Lung (tissue), 11 donors: ENCODE measurements at regions not wholly inside any gene's neighbourhood (a gene's known extent, or its start where the extent isn't known, plus 50 kb on each side); places are given as distances from the start of the nearest gene placed in this dataset.

Experiments
- ATAC-seq: fragments of 200-7000 bp; cut with Tn5 transposase; one replicate; pipeline ENCODE4 v1.9.1; 2020; ENCODE audit warnings: moderate number of reproducible peaks; ENCODE audit not compliant: insufficient read depth, low FRiP score
- DNase-seq, 3 donors: peaks; one replicate each; pipeline ENCODE4 v3.0.0-alpha.2; 2013 to 2017
- H3K27ac ChIP-seq, 2 donors: one replicate each; pipeline ENCODE4 v1.5.1; 2013; ENCODE audit warnings: mild to moderate bottlenecking in 2 of 2, moderate library complexity in 2 of 2, control low read depth in 1 of 2, inconsistent platforms in 1 of 2, low read depth in 1 of 2, low read length in 1 of 2
- H3K27me3 ChIP-seq, 3 donors: one replicate each; pipeline ENCODE4 v1.5.1; 2013; ENCODE audit warnings: low read length in 2 of 3; ENCODE audit not compliant: control insufficient read depth in 3 of 3, insufficient read depth in 3 of 3
- H3K36me3 ChIP-seq, 4 donors: one replicate each; pipeline ENCODE4 v1.5.1; 2013; ENCODE audit warnings: low read length in 4 of 4, mild to moderate bottlenecking in 1 of 4, moderate library complexity in 1 of 4; ENCODE audit not compliant: control insufficient read depth in 4 of 4, insufficient read depth in 4 of 4
- H3K4me1 ChIP-seq, 5 donors: one replicate each; pipeline ENCODE4 v1.5.1; 2013; ENCODE audit warnings: low read length in 5 of 5, mild to moderate bottlenecking in 2 of 5, moderate library complexity in 1 of 5; ENCODE audit not compliant: control insufficient read depth in 5 of 5, insufficient read depth in 5 of 5
- H3K4me3 ChIP-seq: one replicate; pipeline ENCODE4 v1.5.1; 2013; ENCODE audit warnings: mild to moderate bottlenecking, control low read depth, moderate library complexity
- H3K9ac ChIP-seq, 2 donors: one replicate each; pipeline ENCODE4 v1.5.1; 2013; ENCODE audit warnings: low read length in 2 of 2, control low read depth in 1 of 2; ENCODE audit not compliant: insufficient read depth in 1 of 2
- H3K9me3 ChIP-seq, 4 donors: one replicate each; pipeline ENCODE4 v1.5.1; 2013; ENCODE audit warnings: low read length in 3 of 4, mild to moderate bottlenecking in 1 of 4, moderate library complexity in 1 of 4; ENCODE audit not compliant: control insufficient read depth in 4 of 4, insufficient read depth in 3 of 4
- WGBS, 2 donors: extraction: QIAGEN DNeasy Blood & Tissue Kit; methylation state at CpG; one replicate each; pipeline ENCODE4 v1.1.7; 2013; 5-methylcytosine and 5-hydroxymethylcytosine counted together
- TF ChIP-seq, protein P1 (sequence below): IDR thresholded peaks from 2 replicates; pipeline ENCODE4 v1.5.1; 2012; ENCODE audit warnings: mild to moderate bottlenecking; ENCODE audit errors: control extremely low read depth, extremely low read depth
- donor health status: control.
- donor health status: control.
- donor health status: Bipolar disorder and iron deficiency.
- donor health status: healthy.
- donor health status: DM: yes; HTN: yes; CAD: no.

DNA sequence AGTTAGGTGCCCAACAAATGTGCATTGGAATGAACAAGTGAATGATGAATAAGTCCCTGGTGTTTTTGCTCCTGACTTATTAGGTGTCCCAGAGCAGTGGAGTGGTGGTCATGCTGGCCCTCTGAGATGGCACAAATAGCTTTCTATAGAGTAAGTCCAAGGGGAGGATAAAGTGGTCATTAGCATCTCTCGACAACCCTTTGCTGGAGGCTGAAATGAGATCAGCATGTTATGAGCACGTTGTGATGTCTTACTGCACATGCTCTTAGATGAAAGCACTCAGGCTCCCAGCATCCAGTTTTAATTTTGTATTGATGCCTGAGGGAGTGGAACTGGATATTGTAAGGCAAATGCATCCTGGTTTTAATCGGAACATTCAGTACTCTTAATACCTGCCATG lies 326.2 kb downstream of the RFC3 start:
- no peaks in the 10 kb centered on the region for H3K9me3 ChIP-seq
- ATAC-seq: no peak
- H3K4me1 ChIP-seq: no peaks in the 10 kb centered on the region
- DNase-seq: no peak
- no peak overlapping the region for H3K4me3 ChIP-seq
- H3K36me3 ChIP-seq: no peaks in the 10 kb centered on the region
- TF ChIP-seq, protein P1, sequence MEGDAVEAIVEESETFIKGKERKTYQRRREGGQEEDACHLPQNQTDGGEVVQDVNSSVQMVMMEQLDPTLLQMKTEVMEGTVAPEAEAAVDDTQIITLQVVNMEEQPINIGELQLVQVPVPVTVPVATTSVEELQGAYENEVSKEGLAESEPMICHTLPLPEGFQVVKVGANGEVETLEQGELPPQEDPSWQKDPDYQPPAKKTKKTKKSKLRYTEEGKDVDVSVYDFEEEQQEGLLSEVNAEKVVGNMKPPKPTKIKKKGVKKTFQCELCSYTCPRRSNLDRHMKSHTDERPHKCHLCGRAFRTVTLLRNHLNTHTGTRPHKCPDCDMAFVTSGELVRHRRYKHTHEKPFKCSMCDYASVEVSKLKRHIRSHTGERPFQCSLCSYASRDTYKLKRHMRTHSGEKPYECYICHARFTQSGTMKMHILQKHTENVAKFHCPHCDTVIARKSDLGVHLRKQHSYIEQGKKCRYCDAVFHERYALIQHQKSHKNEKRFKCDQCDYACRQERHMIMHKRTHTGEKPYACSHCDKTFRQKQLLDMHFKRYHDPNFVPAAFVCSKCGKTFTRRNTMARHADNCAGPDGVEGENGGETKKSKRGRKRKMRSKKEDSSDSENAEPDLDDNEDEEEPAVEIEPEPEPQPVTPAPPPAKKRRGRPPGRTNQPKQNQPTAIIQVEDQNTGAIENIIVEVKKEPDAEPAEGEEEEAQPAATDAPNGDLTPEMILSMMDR: no peak
- WGBS, 2 donors: 84 to 87% methylated on average over 3 of the region's 3 CpGs
- no peak overlapping the region for H3K9ac ChIP-seq
- H3K27me3 ChIP-seq: no peaks in the 10 kb centered on the region
- no peak overlapping the region for H3K27ac ChIP-seq

DNA sequence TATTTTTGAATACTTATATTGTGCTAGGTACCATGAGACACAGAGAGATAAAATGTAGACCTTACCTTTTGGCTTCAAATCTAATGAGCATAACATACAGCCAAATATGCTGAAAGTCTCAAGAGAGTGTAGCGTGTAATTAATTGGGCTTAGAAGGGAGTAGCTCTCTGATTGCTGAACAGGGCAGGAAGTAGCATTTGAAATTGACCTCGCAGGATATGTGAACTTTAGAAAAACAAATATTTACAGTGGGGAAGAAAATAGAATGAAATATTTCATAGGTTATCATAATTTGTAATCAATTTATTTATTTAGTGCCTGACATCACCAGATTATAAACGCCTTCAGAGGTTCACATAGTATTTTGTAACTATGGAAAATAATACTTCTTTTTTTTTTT lies 327.1 kb downstream of the RFC3 start:
- Histone ChIP-seq H3K4me3 (no peak overlapping the region), H3K27me3 (no peaks in the 10 kb centered on the region), H3K9ac (no peak overlapping the region), H3K4me1 (no peaks in the 10 kb centered on the region), H3K27ac (no peak overlapping the region), H3K9me3 (no peaks in the 10 kb centered on the region), H3K36me3 (no peaks in the 10 kb centered on the region)
- DNase-seq (no peak), ATAC-seq (no peak)
- TF ChIP-seq, protein P1: no peak
- 50 to 61% methylated on average over 3 of the region's 3 CpGs for WGBS, 2 donors

DNA sequence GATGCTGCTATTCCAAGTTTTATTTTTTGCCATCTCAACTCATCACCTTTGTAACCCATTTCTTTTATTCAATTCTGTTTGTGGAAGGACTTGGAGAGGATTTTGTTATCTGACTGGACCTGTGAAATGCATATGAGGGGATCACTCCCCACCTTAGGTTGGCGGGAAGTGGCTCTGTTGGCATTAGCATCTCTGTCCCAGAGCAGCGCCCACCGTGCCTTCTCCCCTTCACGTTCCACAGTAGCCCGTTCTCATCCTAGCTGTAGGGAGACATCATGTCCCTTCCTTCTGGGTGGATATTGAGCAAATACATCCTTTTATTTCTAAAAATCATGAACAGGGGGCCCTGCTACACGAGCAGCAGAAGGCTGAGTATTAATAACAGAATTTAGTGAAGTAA lies 330.4 kb downstream of the RFC3 start:
- WGBS, 2 donors: 92% methylated on average over 6 of the region's 6 CpGs
- Histone ChIP-seq H3K27me3 (no peaks in the 10 kb centered on the region), H3K36me3 (no peaks in the 10 kb centered on the region), H3K27ac (no peak overlapping the region), H3K9ac (no peak overlapping the region), H3K9me3 (no peaks in the 10 kb centered on the region), H3K4me3 (no peak overlapping the region), H3K4me1 (peaks cover 0 to 2% (median 0%) of the 10 kb centered on the region in 5 donors)
- no peak for ATAC-seq
- TF ChIP-seq, protein P1: no peak
- DNase-seq: no peak

DNA sequence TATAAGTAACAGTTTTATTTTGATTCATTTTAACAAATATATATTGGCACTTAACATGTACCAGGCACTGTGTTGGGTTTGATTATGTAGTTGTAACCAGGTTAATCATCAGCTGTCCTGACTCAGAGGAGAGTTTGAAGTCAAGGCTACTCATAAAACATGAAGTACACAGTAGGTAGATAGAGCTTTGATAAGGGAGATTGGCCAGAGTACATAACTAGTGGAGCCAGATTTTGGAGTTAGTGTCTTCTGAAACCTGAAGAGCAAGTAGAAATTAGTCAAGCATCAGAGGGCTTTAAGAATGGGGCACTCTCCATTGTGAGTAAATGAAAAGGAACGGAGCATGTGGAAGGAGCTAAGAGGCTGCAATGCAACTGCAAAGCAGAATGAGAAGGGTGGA lies 333.9 kb downstream of the RFC3 start:
- H3K36me3 ChIP-seq: no peaks in the 10 kb centered on the region
- H3K27ac ChIP-seq: no peak overlapping the region
- no peak overlapping the region for H3K9ac ChIP-seq
- H3K4me1 ChIP-seq: peaks cover 0 to 7% (median 0%) of the 10 kb centered on the region in 5 donors
- 88 to 100% methylated on average over 1 of the region's 1 CpG for WGBS, 2 donors
- DNase-seq (no peak), ATAC-seq (no peak)
- H3K27me3 ChIP-seq: no peaks in the 10 kb centered on the region
- no peaks in the 10 kb centered on the region for H3K9me3 ChIP-seq
- TF ChIP-seq, protein P1: no peak
- H3K4me3 ChIP-seq: no peak overlapping the region
